Colonic mucosa (tissue), 4 donors: ENCODE measurements at regions not wholly inside any gene's neighbourhood (a gene's known extent, or its start where the extent isn't known, plus 50 kb on each side); places are given as distances from the start of the nearest gene placed in this dataset.

Source experiments
- DNase-seq: peaks from one replicate; pipeline ENCODE4 v3.0.0-alpha.2; 2020
- H3K27ac ChIP-seq: fragments of 200-600 bp; one replicate; pipeline ENCODE4 v1.8.0; 2021
- H3K27me3 ChIP-seq: fragments of 200-600 bp; one replicate; pipeline ENCODE4 v1.8.0; 2021
- H3K36me3 ChIP-seq: fragments of 200-600 bp; one replicate; pipeline ENCODE4 v1.8.0; 2021
- H3K4me1 ChIP-seq: fragments of 200-600 bp; one replicate; pipeline ENCODE4 v1.8.0; 2021; ENCODE audit warnings: mild to moderate bottlenecking
- H3K4me3 ChIP-seq: fragments of 200-600 bp; one replicate; pipeline ENCODE4 v1.8.0; 2021
- H3K9ac ChIP-seq, 2 donors: one replicate each; pipeline ENCODE4 v1.7.0; 2013; ENCODE audit warnings: control low read depth in 2 of 2, low read depth in 2 of 2, low read length in 2 of 2
- H3K9me3 ChIP-seq: fragments of 200-600 bp; one replicate; pipeline ENCODE4 v1.8.0; 2021
- CTCF ChIP-seq: fragments of 200-600 bp; IDR thresholded peaks from one replicate; pipeline ENCODE4 v1.8.0; 2022; ENCODE audit warnings: antibody characterized with exemption, mild to moderate bottlenecking
- intact Hi-C: fragments of 100-400 bp; cut with DNase I; formaldehyde crosslinking; loops from one replicate; pipeline ENCODE4 v1.14.1; 2022
- donor health status: healthy.
- donor health status: DM: no; HTN: no; CAD: no.
- donor health status: DM: no; HTN: no; CAD: no.

- Histone ChIP-seq H3K36me3 (no peaks in the 10 kb centered on the region), H3K9ac (no peak overlapping the region), H3K27ac (no peak overlapping the region), H3K4me1 (no peaks in the 10 kb centered on the region), H3K4me3 (no peak overlapping the region), H3K27me3 (no peaks in the 10 kb centered on the region), H3K9me3 (no peaks in the 10 kb centered on the region)
- TF ChIP-seq CTCF = no peak
- DNase-seq = no peak
- intact Hi-C loops = no loop called here
Observed at GRCh38 chr12:126518596-126519200, 1453.5 kb downstream of the AACS start.

DNA sequence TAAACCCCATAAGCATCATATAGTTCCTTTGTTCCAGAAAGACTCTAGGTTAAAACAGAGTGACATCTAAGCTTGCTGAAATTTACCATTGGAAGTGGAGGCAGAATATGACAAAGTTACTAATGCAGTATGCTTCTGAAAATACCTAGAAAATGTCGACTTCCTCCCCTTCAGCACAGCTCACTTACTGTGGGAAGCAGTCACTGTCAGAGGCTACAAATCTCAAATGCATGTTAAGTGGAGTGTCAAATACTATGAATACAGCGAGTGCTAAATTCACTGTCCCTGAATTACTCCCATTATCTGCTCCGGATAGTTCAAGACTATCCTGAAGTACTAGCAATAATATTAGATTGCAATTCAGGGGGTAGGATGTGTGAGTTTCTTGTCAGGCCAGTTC, 1454.6 kb downstream of the AACS start:
- Histone ChIP-seq H3K27me3 (no peaks in the 10 kb centered on the region), H3K27ac (no peak overlapping the region), H3K36me3 (no peaks in the 10 kb centered on the region), H3K9me3 (no peaks in the 10 kb centered on the region), H3K4me3 (no peak overlapping the region), H3K9ac (no peak overlapping the region), H3K4me1 (no peaks in the 10 kb centered on the region)
- DNase-seq = no peak
- intact Hi-C loops = no loop called here
- no peak for TF ChIP-seq CTCF

DNA sequence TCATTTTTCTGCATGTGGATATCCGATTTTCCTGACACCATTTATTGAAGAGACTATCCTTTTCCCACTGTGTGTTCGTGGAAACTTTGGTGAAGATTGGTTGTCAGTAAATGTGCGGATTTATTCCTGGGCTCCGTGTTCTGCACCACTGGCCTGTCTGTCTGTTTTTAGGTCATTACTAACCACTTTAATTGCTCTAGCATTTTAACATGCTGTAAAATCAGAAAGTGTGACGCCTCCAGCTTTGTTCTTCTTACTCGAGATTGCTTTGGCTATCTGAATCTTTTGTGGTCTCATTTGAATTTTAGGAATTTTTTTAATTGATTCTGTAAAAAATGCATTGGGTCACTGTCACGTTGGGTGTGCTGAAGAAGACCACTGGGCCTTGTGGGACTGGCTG, 1458.7 kb downstream of the AACS start:
- no peak overlapping the region for H3K9ac ChIP-seq
- H3K4me3 ChIP-seq = no peak overlapping the region
- no peak for TF ChIP-seq CTCF
- intact Hi-C loops = no loop called here
- H3K36me3 ChIP-seq = no peaks in the 10 kb centered on the region
- H3K27me3 ChIP-seq = no peaks in the 10 kb centered on the region
- no peak for DNase-seq
- H3K4me1 ChIP-seq = no peaks in the 10 kb centered on the region
- H3K27ac ChIP-seq = no peak overlapping the region
- no peaks in the 10 kb centered on the region for H3K9me3 ChIP-seq

GRCh38 chr12:126534495-126534894, 1469.3 kb downstream of the AACS start:
- no peak overlapping the region for H3K4me3 ChIP-seq
- no peak for DNase-seq
- H3K9ac ChIP-seq = no peak overlapping the region
- H3K27me3 ChIP-seq = no peaks in the 10 kb centered on the region
- intact Hi-C loops = no loop called here
- H3K9me3 ChIP-seq = no peaks in the 10 kb centered on the region
- no peak for TF ChIP-seq CTCF
- no peaks in the 10 kb centered on the region for H3K36me3 ChIP-seq
- H3K4me1 ChIP-seq = no peaks in the 10 kb centered on the region
- H3K27ac ChIP-seq = no peak overlapping the region

DNA sequence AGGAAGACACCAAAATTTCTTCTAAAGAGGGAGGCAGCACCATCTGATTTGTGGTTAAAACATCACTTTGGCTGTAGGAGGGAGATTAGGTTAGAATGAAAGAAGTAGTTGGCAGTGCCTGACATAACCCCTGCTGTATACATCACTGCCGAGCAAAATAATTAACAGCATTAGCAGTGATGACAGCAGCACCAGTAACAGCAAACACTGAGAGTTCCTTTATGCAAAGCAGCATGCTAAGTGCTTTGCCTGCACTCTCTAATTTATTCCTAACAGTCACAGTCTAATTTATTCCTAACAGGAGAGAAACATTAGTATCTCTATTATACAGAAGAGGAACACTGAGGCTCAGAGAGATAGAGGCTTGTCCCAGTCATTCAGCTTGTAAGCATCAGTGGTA, 1469.7 kb downstream of the AACS start:
- intact Hi-C loops = no loop called here
- Histone ChIP-seq H3K4me1 (no peaks in the 10 kb centered on the region), H3K27me3 (no peaks in the 10 kb centered on the region), H3K27ac (no peak overlapping the region), H3K9me3 (no peaks in the 10 kb centered on the region), H3K4me3 (no peak overlapping the region), H3K9ac (no peak overlapping the region), H3K36me3 (no peaks in the 10 kb centered on the region)
- TF ChIP-seq CTCF = no peak
- no peak for DNase-seq
